Neural crest cell (in vitro differentiated cells): ENCODE measurements at regions not wholly inside any gene's neighbourhood (a gene's known extent, or its start where the extent isn't known, plus 50 kb on each side); places are given as distances from the start of the nearest gene placed in this dataset.

Source experiments
- DNase-seq: peaks from one replicate; pipeline ENCODE4 v3.0.0; 2021; ENCODE audit warnings: low read depth, mixed read lengths, low spot score
- H3K27ac Mint-ChIP-seq: one replicate; pipeline ENCODE4 v1.8.0; 2021; ENCODE audit warnings: mild to moderate bottlenecking, mixed read lengths; ENCODE audit not compliant: unreplicated experiment
- H3K27me3 Mint-ChIP-seq: 2 replicates; pipeline ENCODE4 v1.8.0; 2021; ENCODE audit warnings: low read depth, mild to moderate bottlenecking, mixed read lengths
- H3K36me3 Mint-ChIP-seq: 2 replicates; pipeline ENCODE4 v1.8.0; 2021; ENCODE audit warnings: low read depth, mild to moderate bottlenecking, mixed read lengths
- H3K4me1 Mint-ChIP-seq: 2 replicates; pipeline ENCODE4 v1.8.0; 2021; ENCODE audit warnings: mixed read lengths
- H3K4me3 Mint-ChIP-seq: one replicate; pipeline ENCODE4 v1.8.0; 2021; ENCODE audit warnings: mild to moderate bottlenecking, mixed read lengths
- H3K9me3 Mint-ChIP-seq: 2 replicates; pipeline ENCODE4 v1.8.0; 2021; ENCODE audit warnings: mixed read lengths
- CTCF ChIP-seq: fragments of 200-600 bp; sonication (generic); conservative IDR thresholded peaks from 2 replicates; pipeline ENCODE4 v1.5.0; 2021; ENCODE audit warnings: antibody characterized with exemption, mild to moderate bottlenecking

GRCh38 chr19:30131722-30132291 lies 189.8 kb downstream of the URI1 start:
- no peak for DNase-seq
- H3K4me1 Mint-ChIP-seq = peaks cover 26% of the 10 kb centered on the region
- TF ChIP-seq CTCF = no peak

GRCh38 chr19:30132343-30133075 lies 190.5 kb downstream of the URI1 start:
- peak; percentile 50 for DNase-seq
- no peak for TF ChIP-seq CTCF
- Mint-ChIP-seq H3K9me3 (no peaks in the 10 kb centered on the region), H3K27me3 (no peaks in the 10 kb centered on the region), H3K36me3 (no peaks in the 10 kb centered on the region), H3K27ac (peak overlapping the region; percentile 5), H3K4me1 (peaks cover 28% of the 10 kb centered on the region), H3K4me3 (no peak overlapping the region)

More at GRCh38 chr19:30131722-30132291, 189.8 kb downstream of the URI1 start:
- Mint-ChIP-seq H3K27me3 (no peaks in the 10 kb centered on the region), H3K4me3 (no peak overlapping the region), H3K27ac (peak overlapping the region; percentile 5), H3K36me3 (no peaks in the 10 kb centered on the region), H3K9me3 (no peaks in the 10 kb centered on the region)

- Mint-ChIP-seq H3K27me3 (no peaks in the 10 kb centered on the region), H3K4me3 (no peak overlapping the region), H3K27ac (peak overlapping the region; percentile 40), H3K9me3 (no peaks in the 10 kb centered on the region), H3K36me3 (no peaks in the 10 kb centered on the region), H3K4me1 (peaks cover 28% of the 10 kb centered on the region)
- DNase-seq = no peak
- no peak for TF ChIP-seq CTCF
Observed at GRCh38 chr19:30133803-30134202, 191.8 kb downstream of the URI1 start.

GRCh38 chr19:30135093-30135757 lies 193.2 kb downstream of the URI1 start:
- no peak for TF ChIP-seq CTCF
- Mint-ChIP-seq H3K27ac (no peak overlapping the region), H3K4me3 (no peak overlapping the region), H3K9me3 (no peaks in the 10 kb centered on the region), H3K36me3 (no peaks in the 10 kb centered on the region), H3K4me1 (peaks cover 28% of the 10 kb centered on the region), H3K27me3 (no peaks in the 10 kb centered on the region)
- no peak for DNase-seq

GRCh38 chr19:30135797-30136196 lies 193.8 kb downstream of the URI1 start:
- no peaks in the 10 kb centered on the region for H3K36me3 Mint-ChIP-seq
- H3K4me1 Mint-ChIP-seq = peaks cover 28% of the 10 kb centered on the region
- H3K27me3 Mint-ChIP-seq = no peaks in the 10 kb centered on the region
- H3K27ac Mint-ChIP-seq = no peak overlapping the region
- no peak for TF ChIP-seq CTCF
- DNase-seq = no peak
- H3K4me3 Mint-ChIP-seq = no peak overlapping the region
- H3K9me3 Mint-ChIP-seq = no peaks in the 10 kb centered on the region
